GM21423 (cell line): ENCODE measurements at regions not wholly inside any gene's neighbourhood (a gene's known extent, or its start where the extent isn't known, plus 50 kb on each side); places are given as distances from the start of the nearest gene placed in this dataset.

Experiments used
- ATAC-seq: cut with Tn5 transposase; IDR thresholded peaks from one replicate; pipeline ENCODE4 v1.9.1; 2021; ENCODE audit warnings: mild to moderate bottlenecking, moderate library complexity; ENCODE audit not compliant: unreplicated experiment

DNA sequence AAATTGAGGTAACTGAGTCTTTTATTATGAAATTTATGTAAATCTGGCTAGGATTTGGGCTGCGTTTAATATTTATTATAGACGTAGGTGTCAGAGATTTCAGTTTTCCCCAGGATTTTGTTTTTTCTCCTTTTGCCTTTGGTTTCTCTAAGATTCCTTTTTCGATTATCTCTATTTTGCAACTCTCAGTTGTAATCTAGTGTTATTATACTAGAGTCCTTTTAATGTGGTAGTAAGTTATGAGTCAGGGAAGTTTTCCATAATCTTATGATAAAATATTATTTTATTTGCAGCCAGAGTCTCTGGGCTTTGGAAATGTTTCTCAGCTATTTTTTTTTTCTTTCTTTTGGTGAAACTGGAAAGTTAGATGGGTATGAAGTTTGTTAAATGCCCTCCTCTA, 1043.8 kb downstream of the PLA2G4A start:
- no peak for ATAC-seq

GRCh38 chr1:187873126-187873525, 1044.4 kb downstream of the PLA2G4A start:
- ATAC-seq, result no peak

- no peak for ATAC-seq
Observed at GRCh38 chr1:187876775-187877174, 1048.0 kb downstream of the PLA2G4A start.

GRCh38 chr1:187877220-187877619, 1048.5 kb downstream of the PLA2G4A start:
- no peak for ATAC-seq

- ATAC-seq, result no peak
Observed at GRCh38 chr1:187878883-187879282, 1050.1 kb downstream of the PLA2G4A start.

DNA sequence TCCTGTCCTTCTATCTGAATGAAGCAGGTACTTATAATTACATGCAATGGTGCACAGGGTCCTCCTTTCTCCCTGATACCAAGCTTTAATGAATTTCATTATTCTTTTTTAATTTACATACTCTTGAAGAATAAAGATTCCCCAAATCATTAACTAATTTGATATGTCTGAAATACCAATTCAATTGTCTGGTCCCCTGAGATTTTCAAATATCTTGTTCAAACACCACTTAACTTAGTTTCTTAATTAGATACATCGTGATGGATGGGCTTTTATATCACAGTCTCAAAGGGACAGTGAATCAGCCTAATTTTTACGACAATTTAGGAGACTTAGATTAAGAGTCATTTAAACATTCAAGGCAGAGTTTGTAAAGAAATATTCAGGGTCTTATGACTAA, 1054.6 kb downstream of the PLA2G4A start:
- ATAC-seq, result no peak

DNA sequence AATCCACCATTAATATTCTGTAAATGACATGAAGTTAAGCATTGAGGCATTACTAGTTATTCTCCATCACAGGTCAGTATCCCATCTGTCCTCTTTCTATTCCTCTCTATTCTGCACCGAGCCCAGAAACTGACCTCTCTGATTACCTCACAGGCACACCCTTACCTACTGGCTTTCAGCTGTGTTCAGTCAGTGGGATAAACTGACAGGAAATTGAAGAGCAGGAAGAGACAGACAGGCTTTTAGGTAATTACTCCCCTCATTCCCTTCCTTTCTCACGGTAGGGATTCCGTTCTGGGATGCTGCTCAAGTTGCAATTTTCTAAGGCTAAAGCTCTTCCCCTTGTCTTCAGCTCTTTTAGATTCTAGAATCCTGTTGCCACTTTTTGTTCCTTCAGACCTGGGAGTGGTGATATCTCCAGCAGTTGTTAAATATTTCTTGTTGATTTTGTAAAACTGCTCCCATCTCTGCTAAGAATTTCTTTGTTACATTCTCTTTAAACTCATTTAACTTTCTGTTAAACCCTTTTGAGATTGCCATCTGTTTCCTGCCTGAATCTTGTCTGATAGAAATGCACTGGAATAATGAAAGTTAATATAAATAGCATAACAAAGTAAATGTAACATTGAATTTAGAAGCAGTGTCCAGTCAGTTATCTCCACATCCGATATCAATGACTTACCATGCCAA, 1063.4 kb downstream of the PLA2G4A start:
- no peak for ATAC-seq

- ATAC-seq, result no peak
Observed at GRCh38 chr1:187892683-187893039, 1063.9 kb downstream of the PLA2G4A start.

DNA sequence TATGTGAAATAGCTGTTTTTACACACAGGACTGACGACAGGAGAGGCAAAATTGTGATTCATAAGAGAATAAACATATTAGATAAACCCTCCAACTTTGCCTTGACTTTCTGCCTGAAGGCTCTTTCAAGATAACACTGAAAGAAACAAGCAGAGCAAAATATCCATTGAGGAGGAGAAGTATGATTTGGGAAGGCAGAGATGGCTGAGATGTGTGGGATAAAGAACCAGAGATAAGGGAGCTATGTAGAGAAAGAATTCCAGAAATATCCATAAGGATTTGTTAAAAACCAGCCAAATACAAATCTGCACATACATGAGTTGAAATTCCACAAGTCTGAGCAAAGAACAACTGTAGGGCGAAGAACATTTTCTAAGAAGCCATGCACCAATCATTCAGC, 1064.7 kb downstream of the PLA2G4A start:
- ATAC-seq, result no peak

GRCh38 chr1:187894349-187894748, 1065.6 kb downstream of the PLA2G4A start:
- no peak for ATAC-seq

GRCh38 chr1:187903223-187903622, 1074.5 kb downstream of the PLA2G4A start:
- ATAC-seq, result no peak

DNA sequence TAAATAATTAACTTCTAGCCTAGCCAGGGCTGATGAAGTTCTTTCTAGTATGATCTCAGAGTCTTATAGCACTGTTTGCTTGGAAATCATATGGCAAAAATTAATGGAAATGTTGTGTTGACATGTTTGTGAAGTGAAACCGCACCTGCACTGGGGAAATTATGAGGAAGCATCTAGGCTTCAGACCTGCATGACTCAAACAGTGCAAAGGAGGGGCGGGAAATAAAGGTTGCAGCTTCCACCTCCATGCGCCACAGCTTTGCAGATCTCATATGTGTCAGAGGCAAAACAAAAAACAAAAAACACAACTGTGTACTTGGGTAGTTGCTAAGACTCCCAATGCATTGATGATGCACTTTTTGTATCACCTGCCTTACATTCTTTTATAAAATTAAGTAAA, 1080.6 kb downstream of the PLA2G4A start:
- ATAC-seq, result no peak

DNA sequence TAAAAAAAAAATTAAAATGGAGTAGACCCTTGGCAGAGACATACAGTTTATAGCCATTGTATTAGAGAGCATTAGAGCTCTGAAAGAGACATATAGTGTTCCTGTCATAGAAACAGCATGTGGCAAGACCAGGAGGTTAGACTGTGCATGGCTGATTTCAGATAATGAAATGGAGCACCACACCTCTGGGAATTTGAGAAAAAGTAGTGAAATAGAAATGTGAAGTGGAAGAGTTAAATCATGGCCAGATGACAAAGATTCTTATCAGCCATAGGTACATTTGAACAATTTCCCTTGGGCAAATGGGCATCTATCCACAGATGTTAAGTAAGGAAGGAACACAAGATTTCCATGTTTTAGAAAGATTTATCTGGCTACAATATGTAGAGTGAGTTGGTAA, 1083.1 kb downstream of the PLA2G4A start:
- ATAC-seq, result no peak

DNA sequence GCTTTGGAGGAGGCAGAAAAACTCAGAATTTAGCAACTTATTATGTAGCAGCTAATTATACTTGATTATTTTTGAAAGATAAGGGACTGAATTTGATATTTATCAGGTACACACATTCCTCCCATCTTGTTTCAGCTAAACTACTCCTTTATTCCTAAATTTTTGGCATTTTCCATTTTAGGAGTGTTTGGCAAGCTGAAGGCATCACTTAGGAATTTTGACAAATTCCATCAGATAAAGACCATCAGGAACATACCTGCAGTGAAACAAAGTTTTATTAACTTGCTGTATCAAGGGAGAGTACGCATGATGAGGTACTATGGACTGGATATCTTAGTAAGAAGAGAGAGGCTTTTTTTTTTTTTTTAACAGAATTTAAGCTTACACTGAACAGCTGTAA, 1092.2 kb downstream of the PLA2G4A start:
- no peak for ATAC-seq

DNA sequence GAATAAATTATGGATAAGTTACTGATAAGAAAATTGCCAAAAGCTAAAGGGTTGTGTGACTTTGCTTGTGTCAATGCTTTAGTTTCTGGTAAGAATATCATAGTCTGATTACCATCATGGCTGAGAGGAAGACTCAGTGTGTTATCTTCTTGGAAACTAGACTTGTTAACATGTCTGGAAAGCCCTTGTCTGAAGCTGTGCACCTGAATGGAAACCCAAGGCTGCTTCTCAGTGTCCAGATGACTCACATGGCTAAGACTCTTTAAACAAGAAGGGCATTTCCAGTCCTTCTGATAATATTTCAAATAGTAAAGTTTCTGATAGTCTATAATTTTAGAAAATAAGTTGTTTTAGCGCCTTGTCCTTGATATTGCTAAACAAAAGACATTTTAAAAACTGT, 1092.7 kb downstream of the PLA2G4A start:
- ATAC-seq, result no peak

DNA sequence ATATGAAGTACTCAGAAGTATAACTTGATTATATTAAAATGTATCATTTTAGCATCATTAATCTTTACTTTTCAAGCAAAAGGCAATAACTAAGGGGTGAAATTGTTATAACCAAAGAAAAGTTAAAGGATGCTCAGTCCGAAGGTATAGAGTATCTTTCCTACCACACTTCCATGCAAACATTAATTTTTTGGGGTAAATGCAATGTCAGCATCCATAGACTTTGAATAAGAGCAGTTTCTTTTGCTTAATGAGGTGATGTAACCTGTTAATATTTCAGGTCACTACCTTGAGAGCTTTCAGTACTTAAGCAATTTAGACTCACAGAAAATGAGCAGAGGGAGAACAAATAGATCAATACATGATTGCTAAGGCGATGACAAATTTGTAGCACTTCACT, 1093.5 kb downstream of the PLA2G4A start:
- ATAC-seq, result no peak

DNA sequence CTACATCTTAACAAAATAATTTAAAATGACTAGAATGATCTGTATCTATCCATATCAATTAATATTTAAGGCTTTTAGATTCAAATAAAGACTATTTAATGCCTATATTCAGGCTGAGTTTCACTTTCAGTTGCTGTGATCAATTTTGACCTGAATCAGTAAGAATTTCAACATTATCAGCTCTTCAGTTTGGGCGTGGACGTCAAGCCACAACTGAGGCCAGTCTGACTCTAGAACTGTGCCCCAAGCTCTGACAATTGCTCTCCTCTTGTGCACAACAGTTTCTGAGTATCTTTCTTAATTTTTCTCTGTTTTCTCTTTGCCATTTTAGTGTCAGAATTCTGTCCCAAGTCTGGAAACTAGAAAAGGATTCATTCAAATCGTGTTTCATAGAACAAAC, 1095.5 kb downstream of the PLA2G4A start:
- ATAC-seq, result no peak

DNA sequence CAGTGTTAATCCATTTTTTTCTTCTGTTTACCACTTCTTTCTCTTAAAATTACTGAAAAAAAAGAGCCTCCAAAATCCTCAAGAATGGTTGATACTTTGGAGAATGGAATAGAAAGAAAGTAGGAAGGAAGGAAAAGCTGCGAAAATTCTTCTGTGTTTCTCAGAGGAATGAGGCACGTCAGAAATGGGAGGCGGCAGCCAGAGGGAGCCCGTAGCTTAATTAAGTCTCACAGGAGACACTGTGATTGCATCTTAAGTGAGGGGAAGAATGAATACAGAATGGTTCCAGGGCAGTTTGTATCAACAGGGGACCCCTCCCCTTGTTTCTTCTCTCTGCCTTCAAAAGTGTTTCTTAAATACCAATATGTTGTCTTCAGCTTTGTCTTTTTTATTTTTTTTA, 1099.5 kb downstream of the PLA2G4A start:
- no peak for ATAC-seq

DNA sequence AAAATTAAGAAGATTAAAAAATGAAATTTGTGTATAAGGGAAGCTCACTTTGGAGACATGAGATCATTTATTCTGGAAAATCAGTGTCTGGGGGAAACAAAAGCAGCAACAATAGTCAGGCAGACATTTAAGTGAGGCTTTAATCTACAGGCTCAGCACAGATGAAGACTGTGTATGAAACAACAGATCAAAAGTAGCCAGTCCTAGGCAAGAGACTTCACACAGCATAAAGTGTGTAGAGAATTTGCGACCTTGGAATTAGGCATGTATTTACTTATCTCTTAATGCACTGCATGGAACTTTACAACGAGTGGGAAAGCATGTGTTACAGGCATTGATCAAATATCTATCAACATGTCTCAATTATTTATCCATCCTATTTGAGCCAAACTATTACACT, 1099.9 kb downstream of the PLA2G4A start:
- ATAC-seq, result no peak

GRCh38 chr1:187931776-187932175, 1103.0 kb downstream of the PLA2G4A start:
- ATAC-seq, result no peak

DNA sequence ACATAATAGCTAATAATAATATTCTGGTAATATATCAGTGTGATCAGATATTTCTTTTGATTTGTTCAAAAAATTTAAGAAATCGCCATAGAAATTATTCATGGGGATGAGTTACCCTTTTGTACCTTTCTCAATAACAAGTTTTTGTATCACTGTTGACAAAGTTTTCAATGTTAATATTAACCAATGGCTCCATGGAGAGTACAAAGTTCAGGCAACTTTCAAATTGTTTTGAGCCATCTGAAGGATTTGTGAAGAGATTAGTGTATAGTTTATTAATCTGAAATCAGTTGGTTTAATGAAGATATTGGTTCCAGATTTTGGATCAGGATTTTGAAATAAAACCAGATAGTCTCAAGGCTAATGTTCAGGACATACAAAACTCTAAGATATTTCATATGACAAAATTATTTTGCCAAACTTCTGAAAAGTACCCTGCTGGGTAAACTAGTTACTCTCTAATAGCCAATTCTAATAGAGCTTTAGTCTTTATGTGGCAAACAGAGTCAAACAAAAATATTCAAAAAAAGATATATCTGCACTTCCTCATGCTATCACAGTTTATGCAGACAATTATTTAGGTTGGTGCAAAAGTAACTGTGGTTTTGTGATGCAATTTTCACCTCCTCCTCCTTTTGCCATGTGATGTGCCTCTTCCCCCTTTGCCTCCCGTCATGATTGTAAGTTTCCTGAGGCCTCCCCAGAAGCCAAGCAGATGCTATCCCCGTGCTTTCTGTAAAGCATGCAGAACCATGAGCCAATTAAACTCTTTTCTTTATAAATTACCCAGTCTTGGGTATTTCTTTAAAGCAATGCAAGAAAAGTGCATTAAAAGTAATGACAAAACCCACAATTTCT, 1105.0 kb downstream of the PLA2G4A start:
- no peak for ATAC-seq

- ATAC-seq, result no peak
Observed at GRCh38 chr1:187936667-187937066, 1107.9 kb downstream of the PLA2G4A start.

GRCh38 chr1:187938092-187938491, 1109.3 kb downstream of the PLA2G4A start:
- ATAC-seq, result no peak
